ENCODE measurements at regions not wholly inside any gene's neighbourhood (a gene's known extent, or its start where the extent isn't known, plus 50 kb on each side); places are given as distances from the start of the nearest gene placed in this dataset.
"Not testable (repeated sequence)": the region's sequence is repeated elsewhere in the genome, so short reads cannot be mapped to it uniquely, and the experiment has no call there.

DNA sequence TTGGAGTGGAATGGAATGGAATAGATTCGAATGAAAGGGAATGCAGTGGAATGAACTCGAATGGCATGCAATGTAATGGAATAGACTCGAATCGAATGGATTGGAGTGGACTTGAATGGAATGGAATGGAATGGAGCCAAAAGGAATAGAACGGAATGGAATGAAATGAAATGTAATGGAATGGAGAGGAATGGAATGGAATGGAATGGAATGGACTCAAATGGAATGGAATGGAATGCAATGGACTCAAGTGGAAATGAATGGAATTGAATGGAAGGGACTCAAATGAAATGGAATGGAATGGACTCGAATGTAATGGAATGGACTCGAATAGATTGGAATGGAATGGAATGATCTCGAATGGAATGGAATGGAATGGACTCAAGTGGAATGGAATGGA lies 231.3 kb downstream of the CCT8L2 start:
- TF ChIP-seq POLR2AphosphoS5 (IDR thresholded peaks at IDR 0.05): not testable (repeated sequence)
- TF ChIP-seq, protein P1, sequence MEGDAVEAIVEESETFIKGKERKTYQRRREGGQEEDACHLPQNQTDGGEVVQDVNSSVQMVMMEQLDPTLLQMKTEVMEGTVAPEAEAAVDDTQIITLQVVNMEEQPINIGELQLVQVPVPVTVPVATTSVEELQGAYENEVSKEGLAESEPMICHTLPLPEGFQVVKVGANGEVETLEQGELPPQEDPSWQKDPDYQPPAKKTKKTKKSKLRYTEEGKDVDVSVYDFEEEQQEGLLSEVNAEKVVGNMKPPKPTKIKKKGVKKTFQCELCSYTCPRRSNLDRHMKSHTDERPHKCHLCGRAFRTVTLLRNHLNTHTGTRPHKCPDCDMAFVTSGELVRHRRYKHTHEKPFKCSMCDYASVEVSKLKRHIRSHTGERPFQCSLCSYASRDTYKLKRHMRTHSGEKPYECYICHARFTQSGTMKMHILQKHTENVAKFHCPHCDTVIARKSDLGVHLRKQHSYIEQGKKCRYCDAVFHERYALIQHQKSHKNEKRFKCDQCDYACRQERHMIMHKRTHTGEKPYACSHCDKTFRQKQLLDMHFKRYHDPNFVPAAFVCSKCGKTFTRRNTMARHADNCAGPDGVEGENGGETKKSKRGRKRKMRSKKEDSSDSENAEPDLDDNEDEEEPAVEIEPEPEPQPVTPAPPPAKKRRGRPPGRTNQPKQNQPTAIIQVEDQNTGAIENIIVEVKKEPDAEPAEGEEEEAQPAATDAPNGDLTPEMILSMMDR (IDR thresholded peaks at IDR 0.05 in 8 of 11, conservative IDR thresholded peaks at IDR 0.05 in 3 of 11): not testable (repeated sequence)

Measured in spleen (tissue), 7 donors.